DMS114 treated with DMSO at 0.1 percent for 48 hours (cell line): ENCODE measurements at regions not wholly inside any gene's neighbourhood (a gene's known extent, or its start where the extent isn't known, plus 50 kb on each side); places are given as distances from the start of the nearest gene placed in this dataset.

ENCODE experiments used
- DNase-seq: peaks from one replicate; lab custom pipeline; 2025; ENCODE audit not compliant: unreplicated experiment; lab: John Stamatoyannopoulos, UW

DNA sequence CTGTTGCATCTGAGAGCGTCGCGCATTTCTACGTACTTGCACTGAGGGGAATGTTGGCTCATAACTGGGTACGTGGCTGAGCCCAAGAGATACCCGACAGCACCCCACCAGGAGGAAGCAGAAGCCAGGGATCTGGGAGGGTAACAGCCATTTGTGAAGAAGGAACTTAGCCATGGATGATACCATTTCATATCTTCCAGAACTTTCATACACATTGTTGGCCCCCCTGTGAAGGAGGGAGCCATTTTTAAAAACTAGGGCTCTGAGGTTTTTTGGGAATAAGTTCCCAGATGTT lies 101.4 kb upstream of the SLC44A1 start:
- DNase-seq: no peak

- no peak for DNase-seq
These were observed 100.4 kb upstream of the SLC44A1 start for GRCh38 chr9:105144076-105144475.

GRCh38 chr9:105144841-105145240 lies 99.6 kb upstream of the SLC44A1 start:
- DNase-seq: no peak

DNA sequence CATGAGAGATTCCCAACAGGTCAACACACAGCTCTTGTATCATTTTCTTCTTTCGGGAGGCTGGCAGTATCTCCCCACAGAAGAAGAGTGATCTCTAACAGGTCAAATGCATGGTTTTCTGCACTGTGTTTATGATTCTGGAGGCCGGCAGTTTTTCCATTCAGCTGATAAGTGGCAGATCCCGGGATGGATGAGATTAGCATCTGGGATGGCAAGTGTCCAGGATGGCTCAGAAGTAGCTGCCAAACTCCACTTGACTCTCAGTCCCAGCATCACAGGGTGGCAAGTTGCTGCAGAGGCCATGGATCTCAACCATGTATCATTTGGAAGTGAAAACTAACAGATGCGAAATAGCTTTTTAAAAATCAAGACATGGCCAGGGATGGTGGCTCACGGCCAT lies 97.8 kb upstream of the SLC44A1 start:
- no peak for DNase-seq

- no peak for DNase-seq
These were observed 97.2 kb upstream of the SLC44A1 start for GRCh38 chr9:105147110-105147871.

DNA sequence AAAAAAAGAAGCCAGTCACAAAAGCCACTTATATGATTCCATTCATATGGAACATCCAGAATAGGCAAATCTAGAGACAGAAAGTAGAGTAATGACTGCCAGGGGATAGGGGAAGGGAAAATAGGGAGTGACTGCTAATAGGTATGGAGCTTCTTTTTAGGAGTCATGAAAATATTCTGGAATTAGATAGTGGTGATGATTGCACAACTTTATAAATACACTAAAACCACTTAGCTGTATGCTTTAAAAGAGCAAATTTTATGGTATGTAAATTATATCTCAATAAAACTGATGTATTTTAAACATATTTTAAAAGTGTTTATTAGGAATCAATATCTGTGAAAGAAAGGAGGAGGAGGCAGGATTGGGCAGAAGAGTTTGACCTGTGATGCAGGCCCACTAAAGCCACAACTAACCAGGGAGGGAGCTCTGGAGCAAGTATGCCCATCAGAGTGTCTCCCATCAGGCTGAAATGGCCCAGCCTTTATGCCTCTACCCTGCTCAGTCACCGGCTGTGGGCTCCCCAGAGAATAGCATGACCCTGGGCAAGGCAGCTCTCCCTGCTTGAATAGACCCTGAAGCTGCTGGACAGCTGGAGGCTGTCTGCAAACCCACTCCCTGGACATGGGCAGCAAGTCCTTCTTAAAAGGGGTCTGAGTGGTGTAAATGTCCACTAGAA lies 96.0 kb upstream of the SLC44A1 start:
- DNase-seq: no peak

DNA sequence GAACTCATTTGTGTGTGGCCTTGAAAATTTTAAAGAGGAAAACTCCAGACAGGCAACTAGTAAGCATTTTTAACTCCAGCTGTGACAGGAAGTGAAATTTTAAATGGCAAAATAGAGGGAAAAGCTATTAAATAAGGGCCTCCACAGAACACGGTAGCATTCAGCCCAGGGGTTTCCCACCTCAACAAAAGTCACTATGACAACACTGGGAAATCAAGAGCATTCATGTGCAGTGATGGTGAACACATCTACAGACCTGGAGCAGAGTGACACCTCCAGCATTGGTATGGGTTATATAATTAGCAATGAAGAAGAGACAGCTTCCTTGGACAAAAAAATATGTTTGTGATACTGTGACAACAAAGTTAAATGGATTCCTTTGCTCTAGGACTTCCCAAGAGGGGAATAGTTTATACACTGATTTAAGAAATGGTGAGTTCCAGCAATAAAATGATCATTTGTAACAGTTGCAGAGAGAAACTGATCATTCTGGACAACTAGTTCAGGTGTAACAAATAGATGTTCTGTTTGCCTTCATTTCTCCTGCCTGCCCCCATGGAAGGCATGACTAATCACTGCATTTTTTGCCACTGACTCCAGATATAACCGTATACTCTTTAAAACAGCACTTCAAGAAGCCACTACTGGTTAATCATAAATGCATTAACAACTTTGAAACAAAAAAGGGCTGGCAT lies 93.3 kb upstream of the SLC44A1 start:
- no peak for DNase-seq

DNA sequence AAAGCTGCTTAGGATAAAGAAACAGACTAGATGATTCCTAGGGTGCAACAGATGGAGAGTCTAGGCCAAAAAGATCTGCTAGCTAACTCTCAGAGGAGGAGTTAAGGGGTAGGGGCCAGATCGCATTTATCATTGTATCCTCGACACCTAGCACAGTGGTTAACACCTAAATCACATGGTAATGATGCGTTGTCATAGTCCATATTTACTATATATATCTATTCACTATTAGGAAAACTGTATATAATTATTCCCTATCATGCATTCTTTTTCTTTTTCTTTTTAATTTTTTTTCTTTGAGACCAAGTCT lies 92.8 kb upstream of the SLC44A1 start:
- no peak for DNase-seq

GRCh38 chr9:105154723-105155191 lies 89.7 kb upstream of the SLC44A1 start:
- no peak for DNase-seq

DNA sequence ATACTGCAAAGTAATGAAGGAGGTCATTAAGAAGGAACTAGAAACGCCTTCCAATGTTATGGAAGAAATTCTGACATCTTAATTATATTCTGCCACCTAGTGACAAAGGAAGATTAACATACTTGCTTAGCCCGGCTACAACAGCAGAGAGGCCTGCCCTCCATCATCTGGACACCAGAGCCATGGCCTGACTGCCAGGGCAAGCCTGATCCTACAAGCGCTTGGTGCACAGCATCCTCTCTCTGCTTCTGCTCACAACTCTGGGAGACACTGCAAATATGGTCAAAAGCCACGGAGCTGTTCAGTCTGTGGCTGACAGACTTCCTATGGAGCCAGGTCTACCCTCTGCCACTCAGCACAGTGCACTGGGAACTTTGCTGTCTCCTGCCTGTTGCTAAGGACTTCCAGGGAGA lies 87.3 kb upstream of the SLC44A1 start:
- DNase-seq: peak; percentile 32

GRCh38 chr9:105158020-105158419 lies 86.4 kb upstream of the SLC44A1 start:
- no peak for DNase-seq

- DNase-seq: no peak
These were observed 85.6 kb upstream of the SLC44A1 start for GRCh38 chr9:105158898-105159297.

DNA sequence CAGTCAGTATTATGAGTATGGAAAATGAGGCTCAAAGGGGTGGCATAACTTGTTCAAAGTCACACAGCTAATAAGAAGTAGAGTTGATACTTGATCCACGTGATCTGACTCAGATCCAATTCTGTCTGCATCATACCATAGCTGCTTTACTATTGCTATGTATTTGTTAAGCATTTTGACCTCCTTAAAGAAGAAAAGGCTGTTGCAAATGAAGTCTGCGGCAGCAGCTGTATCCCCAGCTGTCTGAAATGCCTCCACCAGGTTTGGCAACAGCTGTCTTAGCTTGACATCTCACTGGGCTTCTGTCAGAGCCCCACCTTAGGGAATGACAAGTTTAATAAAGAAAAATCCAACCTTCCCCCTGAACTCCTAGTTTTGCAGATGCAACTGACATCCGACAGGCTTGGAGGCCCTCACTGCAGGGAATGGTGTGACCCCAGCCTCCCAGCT lies 75.6 kb upstream of the SLC44A1 start:
- DNase-seq: no peak

DNA sequence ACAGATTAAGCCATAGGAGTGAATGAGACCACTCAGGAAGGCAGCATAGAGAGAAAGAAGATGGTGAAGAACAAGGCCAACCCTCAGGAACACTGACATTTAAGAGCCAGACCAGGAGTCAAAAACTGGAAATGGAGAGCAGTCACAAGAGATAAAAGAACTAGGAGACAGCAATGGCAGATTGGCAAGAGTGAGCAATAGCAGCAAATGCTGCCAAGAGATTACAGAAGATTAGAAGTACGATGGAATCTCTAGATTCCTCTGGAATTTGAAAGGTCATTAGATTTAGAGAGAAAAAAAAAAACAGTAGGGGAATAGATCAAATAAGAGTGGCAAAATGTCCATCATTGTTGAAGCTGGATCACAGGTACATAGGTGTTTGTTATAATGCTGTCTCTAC lies 73.4 kb upstream of the SLC44A1 start:
- DNase-seq: no peak

- DNase-seq: no peak
These were observed 72.9 kb upstream of the SLC44A1 start for GRCh38 chr9:105171589-105171988.

DNA sequence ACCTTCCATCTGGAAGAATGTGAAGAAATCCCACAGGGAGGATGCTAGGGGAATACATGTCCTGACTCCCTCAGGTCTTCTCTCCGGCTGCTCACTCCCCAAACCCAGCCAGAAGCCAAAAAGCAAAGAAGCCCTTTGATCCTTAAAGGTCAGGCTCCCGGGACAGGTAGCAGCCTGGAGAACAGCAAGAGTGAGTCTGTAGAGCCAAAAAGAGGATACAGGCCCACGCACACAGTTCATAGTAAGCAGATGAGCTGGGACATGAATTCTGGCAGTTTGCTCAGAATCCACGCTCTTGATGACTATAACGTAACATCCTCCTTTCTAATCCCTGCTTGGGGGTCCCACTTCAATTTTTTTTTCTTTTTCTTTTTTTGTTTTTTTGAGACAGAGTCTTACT lies 72.0 kb upstream of the SLC44A1 start:
- DNase-seq: no peak

GRCh38 chr9:105173306-105173705 lies 71.1 kb upstream of the SLC44A1 start:
- DNase-seq: no peak

DNA sequence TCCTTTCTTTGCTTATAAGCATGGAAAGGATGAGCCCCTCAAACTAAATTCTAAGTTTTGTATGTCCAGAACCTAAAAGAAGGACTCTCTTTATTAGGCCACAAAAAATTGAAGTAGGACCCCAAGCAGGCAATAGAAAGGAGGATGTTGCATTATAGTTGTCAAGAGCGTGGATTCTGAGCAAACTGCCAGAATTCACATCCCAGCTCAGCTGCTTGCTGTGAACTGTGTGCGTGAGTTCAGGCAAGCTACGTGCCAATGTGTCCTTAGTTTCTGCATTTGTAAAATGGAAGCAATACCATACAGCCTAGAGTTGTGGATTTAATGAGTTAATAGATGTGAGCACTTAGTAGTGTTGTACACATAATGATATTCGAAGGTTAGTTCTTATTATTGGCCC lies 70.6 kb upstream of the SLC44A1 start:
- DNase-seq: no peak

GRCh38 chr9:105176194-105176593 lies 68.3 kb upstream of the SLC44A1 start:
- DNase-seq: no peak

DNA sequence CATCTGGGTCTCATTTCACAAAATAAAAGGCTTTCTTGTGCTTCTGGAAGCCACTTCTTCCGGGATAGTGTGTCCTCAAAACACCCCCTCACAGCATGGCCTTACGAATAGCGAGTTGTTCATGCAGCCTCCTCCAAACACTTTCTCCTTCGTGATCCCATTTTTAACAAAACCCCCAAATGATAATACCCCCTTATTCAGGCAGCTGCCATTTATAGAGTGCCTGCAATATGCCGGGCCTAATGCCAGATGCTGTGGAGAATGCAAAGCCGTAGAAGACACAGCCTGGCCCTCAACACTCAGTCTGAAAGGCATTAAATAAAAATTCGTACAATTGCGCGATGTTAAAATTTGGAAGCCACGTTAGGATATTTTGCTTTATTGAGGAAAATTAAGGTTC lies 66.4 kb upstream of the SLC44A1 start:
- no peak for DNase-seq

- no peak for DNase-seq
These were observed 56.7 kb upstream of the SLC44A1 start for GRCh38 chr9:105187781-105188180.

DNA sequence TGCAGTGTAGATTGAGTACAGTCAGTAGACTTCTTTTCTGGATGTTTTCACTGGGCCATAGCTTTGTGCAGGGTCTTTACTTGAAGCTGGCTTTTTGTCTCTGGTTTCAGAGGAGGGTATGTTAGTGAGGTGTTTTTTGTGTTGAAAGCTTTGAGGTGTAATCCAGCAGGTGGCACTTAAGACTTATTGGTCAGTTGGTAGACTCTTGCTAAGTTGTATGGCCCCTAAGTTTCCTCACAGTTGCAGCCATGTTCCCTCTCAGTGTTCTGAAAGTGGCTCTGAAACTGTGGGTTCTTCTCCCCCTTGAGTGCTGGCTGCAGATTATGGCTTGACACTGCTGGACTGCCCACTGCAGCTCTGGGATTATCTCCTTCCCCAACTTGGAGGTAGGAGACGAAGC lies 55.7 kb upstream of the SLC44A1 start:
- DNase-seq: no peak
